Osteocyte (in vitro differentiated cells): ENCODE measurements at regions not wholly inside any gene's neighbourhood (a gene's known extent, or its start where the extent isn't known, plus 50 kb on each side); places are given as distances from the start of the nearest gene placed in this dataset.
A peak's percentile ranks its signal among the peaks of the same experiment; 100 is the strongest.

ENCODE experiments used
- DNase-seq: peaks from one replicate; pipeline ENCODE4 v3.0.0; 2021; ENCODE audit warnings: mixed read lengths; ENCODE audit not compliant: unreplicated experiment; ENCODE audit errors: extremely low spot score
- H3K27ac Mint-ChIP-seq: one replicate; pipeline ENCODE4 v1.8.0; 2021; ENCODE audit warnings: mild to moderate bottlenecking, mixed read lengths; ENCODE audit not compliant: unreplicated experiment
- H3K27me3 Mint-ChIP-seq: one replicate; pipeline ENCODE4 v1.8.0; 2021; ENCODE audit warnings: mixed read lengths; ENCODE audit not compliant: unreplicated experiment
- H3K36me3 Mint-ChIP-seq: one replicate; pipeline ENCODE4 v1.8.0; 2021; ENCODE audit warnings: mixed read lengths; ENCODE audit not compliant: unreplicated experiment
- H3K4me1 Mint-ChIP-seq: one replicate; pipeline ENCODE4 v1.8.0; 2021; ENCODE audit warnings: mixed read lengths; ENCODE audit not compliant: unreplicated experiment
- H3K4me3 Mint-ChIP-seq: one replicate; pipeline ENCODE4 v1.8.0; 2021; ENCODE audit warnings: mild to moderate bottlenecking, moderate library complexity, mixed read lengths; ENCODE audit not compliant: unreplicated experiment
- H3K9me3 Mint-ChIP-seq: one replicate; pipeline ENCODE4 v1.8.0; 2021; ENCODE audit warnings: mixed read lengths; ENCODE audit not compliant: unreplicated experiment
- CTCF ChIP-seq: fragments of 200-600 bp; sonication (generic); IDR thresholded peaks from 2 replicates; pipeline ENCODE4 v1.5.0; 2021; ENCODE audit warnings: antibody characterized with exemption, mild to moderate bottlenecking, moderate library complexity

- TF ChIP-seq CTCF, result no peak
- peak overlapping the region; percentile 42 for H3K27ac Mint-ChIP-seq
- peaks cover 15% of the 10 kb centered on the region for H3K27me3 Mint-ChIP-seq
- DNase-seq, result no peak
- no peak overlapping the region for H3K4me3 Mint-ChIP-seq
- peaks cover 38% of the 10 kb centered on the region for H3K4me1 Mint-ChIP-seq
- H3K9me3 Mint-ChIP-seq, result no peaks in the 10 kb centered on the region
- no peaks in the 10 kb centered on the region for H3K36me3 Mint-ChIP-seq
Measured at GRCh38 chr13:102977471-102977870, 88.7 kb downstream of the SLC10A2 start.

GRCh38 chr13:102974317-102975087, 91.7 kb downstream of the SLC10A2 start:
- no peak overlapping the region for H3K27ac Mint-ChIP-seq

GRCh38 chr13:102972191-102972590, 94.0 kb downstream of the SLC10A2 start:
- no peaks in the 10 kb centered on the region for H3K9me3 Mint-ChIP-seq
- H3K27ac Mint-ChIP-seq, result no peak overlapping the region
- H3K36me3 Mint-ChIP-seq, result no peaks in the 10 kb centered on the region
- DNase-seq, result no peak
- H3K4me1 Mint-ChIP-seq, result peaks cover 14% of the 10 kb centered on the region
- no peak for TF ChIP-seq CTCF
- H3K4me3 Mint-ChIP-seq, result no peak overlapping the region
- H3K27me3 Mint-ChIP-seq, result peaks cover 15% of the 10 kb centered on the region

More at GRCh38 chr13:102974317-102975087, 91.7 kb downstream of the SLC10A2 start:
- no peaks in the 10 kb centered on the region for H3K36me3 Mint-ChIP-seq
- H3K4me3 Mint-ChIP-seq, result no peak overlapping the region
- no peak for TF ChIP-seq CTCF
- H3K4me1 Mint-ChIP-seq, result peaks cover 24% of the 10 kb centered on the region
- DNase-seq, result no peak
- H3K9me3 Mint-ChIP-seq, result no peaks in the 10 kb centered on the region
- peaks cover 15% of the 10 kb centered on the region for H3K27me3 Mint-ChIP-seq

- Mint-ChIP-seq H3K27me3 (peaks cover 16% of the 10 kb centered on the region), H3K36me3 (no peaks in the 10 kb centered on the region), H3K27ac (no peak overlapping the region), H3K4me1 (peaks cover 14% of the 10 kb centered on the region), H3K9me3 (no peaks in the 10 kb centered on the region), H3K4me3 (no peak overlapping the region)
- TF ChIP-seq CTCF, result no peak
- DNase-seq, result no peak
Measured at GRCh38 chr13:102970542-102970941, 95.7 kb downstream of the SLC10A2 start.

- H3K27me3 Mint-ChIP-seq, result peaks cover 13% of the 10 kb centered on the region
- H3K36me3 Mint-ChIP-seq, result no peaks in the 10 kb centered on the region
- H3K27ac Mint-ChIP-seq, result no peak overlapping the region
- no peaks in the 10 kb centered on the region for H3K9me3 Mint-ChIP-seq
- H3K4me3 Mint-ChIP-seq, result no peak overlapping the region
- DNase-seq, result no peak
- TF ChIP-seq CTCF, result no peak
- peaks cover 5% of the 10 kb centered on the region for H3K4me1 Mint-ChIP-seq
Measured at GRCh38 chr13:102968572-102969228, 97.5 kb downstream of the SLC10A2 start.
